ENCODE measurements at regions not wholly inside any gene's neighbourhood (a gene's known extent, or its start where the extent isn't known, plus 50 kb on each side); places are given as distances from the start of the nearest gene placed in this dataset.

DNA sequence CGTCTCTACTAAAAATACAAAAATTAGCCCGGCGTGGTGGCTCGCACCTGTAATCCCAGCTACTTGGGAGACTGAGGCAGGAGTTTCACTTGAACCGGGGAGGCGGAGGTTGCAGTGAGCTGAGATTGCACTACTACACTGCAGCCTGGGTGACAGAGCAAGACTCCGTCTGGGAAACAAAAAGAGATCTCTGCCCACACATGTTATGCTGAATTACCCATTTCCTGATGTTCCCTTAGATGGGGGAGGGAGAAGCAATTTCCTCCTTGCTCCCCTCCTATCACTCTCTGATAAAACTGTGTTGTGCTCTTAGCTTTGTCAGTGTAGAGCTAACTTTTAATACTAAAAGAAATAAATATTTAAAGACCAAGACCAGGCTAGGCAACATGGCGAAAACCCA, 102.5 kb downstream of the LARP7 start:
- TF ChIP-seq TAF1 (IDR thresholded peaks at IDR 0.05; ENCODE audit: borderline replicate concordance, insufficient read depth, low read length) = no peak
- TF ChIP-seq SIN3A (IDR thresholded peaks at IDR 0.05; ENCODE audit: borderline replicate concordance, insufficient read depth, low read length) = no peak
- TF ChIP-seq, protein P1, sequence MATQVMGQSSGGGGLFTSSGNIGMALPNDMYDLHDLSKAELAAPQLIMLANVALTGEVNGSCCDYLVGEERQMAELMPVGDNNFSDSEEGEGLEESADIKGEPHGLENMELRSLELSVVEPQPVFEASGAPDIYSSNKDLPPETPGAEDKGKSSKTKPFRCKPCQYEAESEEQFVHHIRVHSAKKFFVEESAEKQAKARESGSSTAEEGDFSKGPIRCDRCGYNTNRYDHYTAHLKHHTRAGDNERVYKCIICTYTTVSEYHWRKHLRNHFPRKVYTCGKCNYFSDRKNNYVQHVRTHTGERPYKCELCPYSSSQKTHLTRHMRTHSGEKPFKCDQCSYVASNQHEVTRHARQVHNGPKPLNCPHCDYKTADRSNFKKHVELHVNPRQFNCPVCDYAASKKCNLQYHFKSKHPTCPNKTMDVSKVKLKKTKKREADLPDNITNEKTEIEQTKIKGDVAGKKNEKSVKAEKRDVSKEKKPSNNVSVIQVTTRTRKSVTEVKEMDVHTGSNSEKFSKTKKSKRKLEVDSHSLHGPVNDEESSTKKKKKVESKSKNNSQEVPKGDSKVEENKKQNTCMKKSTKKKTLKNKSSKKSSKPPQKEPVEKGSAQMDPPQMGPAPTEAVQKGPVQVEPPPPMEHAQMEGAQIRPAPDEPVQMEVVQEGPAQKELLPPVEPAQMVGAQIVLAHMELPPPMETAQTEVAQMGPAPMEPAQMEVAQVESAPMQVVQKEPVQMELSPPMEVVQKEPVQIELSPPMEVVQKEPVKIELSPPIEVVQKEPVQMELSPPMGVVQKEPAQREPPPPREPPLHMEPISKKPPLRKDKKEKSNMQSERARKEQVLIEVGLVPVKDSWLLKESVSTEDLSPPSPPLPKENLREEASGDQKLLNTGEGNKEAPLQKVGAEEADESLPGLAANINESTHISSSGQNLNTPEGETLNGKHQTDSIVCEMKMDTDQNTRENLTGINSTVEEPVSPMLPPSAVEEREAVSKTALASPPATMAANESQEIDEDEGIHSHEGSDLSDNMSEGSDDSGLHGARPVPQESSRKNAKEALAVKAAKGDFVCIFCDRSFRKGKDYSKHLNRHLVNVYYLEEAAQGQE (IDR thresholded peaks at IDR 0.05; ENCODE audit: insufficient read depth in 1 of 2, low read depth in 2 of 2, low read length in 2 of 2) = no peak
- no peak for TF ChIP-seq FOXP2 (optimal IDR thresholded peaks at IDR 0.05; ENCODE audit: borderline replicate concordance, extremely low read depth, extremely low read length, insufficient read depth)
- no peak for TF ChIP-seq POLR2AphosphoS5 (IDR thresholded peaks at IDR 0.05; ENCODE audit: low read depth, low read length)

DNA sequence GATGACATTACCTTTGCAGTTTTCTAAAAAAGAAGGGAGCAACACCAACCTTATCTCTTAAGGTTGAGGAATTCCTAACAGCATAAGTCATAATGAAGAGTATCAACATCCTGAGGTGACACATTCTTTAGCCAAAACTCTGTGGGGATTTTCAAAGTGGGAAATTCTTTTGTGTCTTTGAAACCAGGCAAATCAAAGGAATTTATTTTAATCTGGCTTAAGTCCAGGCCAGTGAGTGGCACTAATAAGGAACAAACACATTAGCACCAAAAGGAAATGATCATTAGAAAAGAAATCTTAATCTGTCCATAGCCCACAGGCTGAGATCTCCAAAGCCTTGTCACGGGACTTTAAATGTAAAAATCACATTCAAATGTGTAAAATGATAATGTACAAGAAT, 110.1 kb downstream of the LARP7 start:
- no peak for TF ChIP-seq SIN3A (IDR thresholded peaks at IDR 0.05; ENCODE audit: borderline replicate concordance, insufficient read depth, low read length)
- TF ChIP-seq, protein P1 (IDR thresholded peaks at IDR 0.05; ENCODE audit: insufficient read depth in 1 of 2, low read depth in 2 of 2, low read length in 2 of 2) = no peak
- no peak for TF ChIP-seq FOXP2 (optimal IDR thresholded peaks at IDR 0.05; ENCODE audit: borderline replicate concordance, extremely low read depth, extremely low read length, insufficient read depth)
- no peak for TF ChIP-seq TAF1 (IDR thresholded peaks at IDR 0.05; ENCODE audit: borderline replicate concordance, insufficient read depth, low read length)
- no peak for TF ChIP-seq POLR2AphosphoS5 (IDR thresholded peaks at IDR 0.05; ENCODE audit: low read depth, low read length)

DNA sequence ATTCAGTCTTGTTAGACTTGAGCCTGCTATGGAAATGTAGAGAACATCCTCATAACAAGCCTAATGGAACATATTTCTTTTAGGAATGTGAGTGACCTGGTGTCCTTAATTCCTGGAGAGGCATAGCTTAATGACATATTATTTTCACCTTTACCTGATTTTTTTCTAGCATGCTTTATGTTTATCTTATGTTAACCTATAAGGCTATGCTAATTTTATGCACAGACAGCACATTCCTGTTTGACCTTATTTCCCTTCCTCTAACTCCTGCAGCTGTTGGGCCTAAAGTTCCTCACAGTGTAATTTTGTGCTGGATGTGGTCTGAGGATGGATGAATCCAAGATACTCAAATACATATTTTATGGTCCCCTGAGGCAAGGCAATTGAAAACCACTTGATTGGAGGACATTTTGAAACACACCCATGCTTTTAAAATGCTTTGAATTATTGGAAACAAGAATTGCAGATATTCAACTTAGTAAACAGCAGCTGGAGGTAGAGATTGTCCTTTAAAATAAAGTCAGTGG, 111.5 kb downstream of the LARP7 start:
- TF ChIP-seq POLR2AphosphoS5 (IDR thresholded peaks at IDR 0.05; ENCODE audit: low read depth, low read length) (no peak), SIN3A (IDR thresholded peaks at IDR 0.05; ENCODE audit: borderline replicate concordance, insufficient read depth, low read length) (no peak), TAF1 (IDR thresholded peaks at IDR 0.05; ENCODE audit: borderline replicate concordance, insufficient read depth, low read length) (no peak), FOXP2 (optimal IDR thresholded peaks at IDR 0.05; ENCODE audit: borderline replicate concordance, extremely low read depth, extremely low read length, insufficient read depth) (no peak)
- TF ChIP-seq, protein P1 (IDR thresholded peaks at IDR 0.05; ENCODE audit: insufficient read depth in 1 of 2, low read depth in 2 of 2, low read length in 2 of 2) = no peak

DNA sequence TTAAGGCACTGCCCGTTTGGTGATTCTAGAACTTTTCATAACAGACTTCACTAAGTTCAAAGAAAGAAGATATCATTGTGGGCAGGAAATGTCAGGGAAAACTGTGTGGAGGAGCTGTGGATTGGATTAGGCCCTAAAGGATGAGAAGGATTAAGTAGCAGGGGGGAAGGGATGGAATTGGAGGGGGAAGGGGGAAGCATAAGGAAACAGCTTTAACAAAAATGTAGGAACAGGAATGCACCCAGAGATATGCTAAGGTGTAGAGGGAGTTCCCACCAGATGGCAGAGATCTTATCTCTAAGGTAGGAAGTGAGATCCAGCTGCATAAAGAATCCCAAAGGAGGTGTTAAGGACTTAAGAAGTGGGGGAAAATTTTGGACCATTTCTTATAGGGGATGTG, 114.5 kb downstream of the LARP7 start:
- TF ChIP-seq POLR2AphosphoS5 (IDR thresholded peaks at IDR 0.05; ENCODE audit: low read depth, low read length) (no peak), SIN3A (IDR thresholded peaks at IDR 0.05; ENCODE audit: borderline replicate concordance, insufficient read depth, low read length) (no peak), TAF1 (IDR thresholded peaks at IDR 0.05; ENCODE audit: borderline replicate concordance, insufficient read depth, low read length) (no peak), FOXP2 (optimal IDR thresholded peaks at IDR 0.05; ENCODE audit: borderline replicate concordance, extremely low read depth, extremely low read length, insufficient read depth) (no peak)
- TF ChIP-seq, protein P1 (IDR thresholded peaks at IDR 0.05; ENCODE audit: insufficient read depth in 1 of 2, low read depth in 2 of 2, low read length in 2 of 2) = no peak

DNA sequence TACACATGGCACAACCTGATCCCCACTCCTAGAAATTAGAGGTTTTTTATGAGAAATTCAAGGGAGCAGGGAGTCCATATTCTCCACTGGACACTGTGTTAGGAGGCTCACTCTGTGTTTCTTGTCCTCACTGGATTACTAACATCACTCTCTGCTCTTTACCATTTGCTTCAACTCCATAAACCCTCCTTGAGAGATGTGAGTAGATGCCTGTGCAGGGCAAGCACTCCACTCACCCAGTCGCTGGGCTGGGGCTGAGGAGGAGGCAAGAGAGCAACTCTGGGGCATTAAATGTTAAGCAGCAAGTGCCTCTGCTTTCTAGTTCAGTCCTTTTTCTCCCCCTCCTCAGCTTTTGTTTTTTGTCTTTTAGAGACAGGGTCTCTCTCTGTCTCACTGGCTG, 115.1 kb downstream of the LARP7 start:
- TF ChIP-seq, protein P1 (IDR thresholded peaks at IDR 0.05; ENCODE audit: insufficient read depth in 1 of 2, low read depth in 2 of 2, low read length in 2 of 2) = no peak
- TF ChIP-seq TAF1 (IDR thresholded peaks at IDR 0.05; ENCODE audit: borderline replicate concordance, insufficient read depth, low read length) (no peak), SIN3A (IDR thresholded peaks at IDR 0.05; ENCODE audit: borderline replicate concordance, insufficient read depth, low read length) (no peak), FOXP2 (optimal IDR thresholded peaks at IDR 0.05; ENCODE audit: borderline replicate concordance, extremely low read depth, extremely low read length, insufficient read depth) (no peak), POLR2AphosphoS5 (IDR thresholded peaks at IDR 0.05; ENCODE audit: low read depth, low read length) (no peak)

Measured in PFSK-1 (cell line).